Germinal center (tissue), 1 donor: ENCODE measurements at regions not wholly inside any gene's neighbourhood (a gene's known extent, or its start where the extent isn't known, plus 50 kb on each side); places are given as distances from the start of the nearest gene placed in this dataset.
"Not testable (repeated sequence)": the region's sequence is repeated elsewhere in the genome, so short reads cannot be mapped to it uniquely, and the experiment has no call there.

Experiments
- DNase-seq: peaks from one replicate; pipeline ENCODE4 v3.0.0; 2012; ENCODE audit warnings: mixed read lengths, low spot score

DNA sequence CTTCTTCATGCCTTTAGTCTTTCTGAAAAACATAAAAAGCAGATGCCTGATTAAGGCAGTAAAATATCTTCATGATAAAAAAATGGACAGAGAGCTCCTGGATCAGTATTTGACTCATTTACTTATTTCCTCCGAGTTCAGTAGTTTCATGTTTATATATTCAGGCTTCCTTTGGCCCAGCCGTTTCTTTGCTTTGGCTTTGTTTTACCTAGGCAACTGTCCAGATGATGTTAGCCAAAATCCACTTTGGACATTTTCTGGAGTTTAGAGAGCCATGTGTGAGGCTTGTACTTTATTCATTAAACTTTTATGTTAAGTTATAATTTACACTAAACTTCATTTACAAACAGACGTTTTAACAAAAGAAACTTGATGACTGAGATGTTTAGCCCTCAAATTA is 307.1 kb upstream of the RSPO3 start:
- no peak for DNase-seq

DNA sequence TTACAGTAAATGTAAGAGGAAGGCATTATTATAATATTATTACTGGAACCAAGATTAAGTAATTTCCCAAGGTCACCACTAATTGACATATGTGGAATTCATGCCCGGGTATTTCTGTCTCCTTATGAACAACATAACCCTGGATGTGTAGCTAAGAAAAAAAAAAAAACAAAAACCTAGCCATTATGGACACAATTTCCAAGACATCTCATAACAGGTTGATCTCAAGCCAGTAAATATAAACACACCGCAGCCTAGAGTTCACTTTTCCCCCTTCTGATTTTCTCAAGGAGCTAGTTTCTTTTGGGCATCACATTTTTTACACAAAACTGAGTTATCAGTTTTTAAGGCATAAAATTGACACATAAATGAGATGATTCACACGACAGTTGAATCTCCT is 306.5 kb upstream of the RSPO3 start:
- DNase-seq, result no peak

DNA sequence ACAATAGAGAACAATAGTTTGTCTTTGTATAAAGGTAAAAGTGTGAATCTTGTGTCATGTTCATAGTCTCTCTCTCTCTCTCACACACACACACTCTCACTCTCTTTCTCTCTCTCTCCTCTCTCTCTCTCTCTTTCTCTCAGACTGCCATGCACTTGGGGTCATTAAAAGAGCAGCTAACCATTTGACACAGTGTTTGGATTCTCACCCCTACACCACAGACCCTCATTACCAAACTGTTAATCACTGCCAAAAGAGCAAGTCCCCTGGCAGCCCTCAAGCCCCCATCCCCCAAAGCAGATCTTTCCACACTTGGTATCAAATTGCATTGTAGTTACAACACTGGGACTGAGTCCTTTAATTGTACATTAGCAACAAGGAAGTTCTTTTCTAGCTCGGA is 305.8 kb upstream of the RSPO3 start:
- no peak for DNase-seq

DNA sequence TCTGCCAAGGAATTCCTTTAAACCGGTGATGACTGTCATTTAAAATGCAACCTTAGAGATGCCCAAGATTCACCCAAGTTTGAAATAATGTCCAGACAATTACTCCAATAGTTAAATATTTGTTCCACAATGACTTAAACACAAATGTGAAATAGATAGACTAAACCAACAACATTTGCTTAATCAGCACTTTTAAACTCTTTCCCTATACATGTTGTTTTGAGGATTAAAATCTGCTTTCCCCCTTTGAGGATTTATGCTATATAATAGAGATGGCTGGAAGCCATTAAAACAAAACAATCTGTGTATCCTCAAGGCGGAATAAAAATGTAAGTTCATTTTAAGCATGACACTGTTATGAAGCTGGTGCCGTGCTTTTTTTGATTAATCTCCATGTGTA is 297.8 kb upstream of the RSPO3 start:
- no peak for DNase-seq

DNA sequence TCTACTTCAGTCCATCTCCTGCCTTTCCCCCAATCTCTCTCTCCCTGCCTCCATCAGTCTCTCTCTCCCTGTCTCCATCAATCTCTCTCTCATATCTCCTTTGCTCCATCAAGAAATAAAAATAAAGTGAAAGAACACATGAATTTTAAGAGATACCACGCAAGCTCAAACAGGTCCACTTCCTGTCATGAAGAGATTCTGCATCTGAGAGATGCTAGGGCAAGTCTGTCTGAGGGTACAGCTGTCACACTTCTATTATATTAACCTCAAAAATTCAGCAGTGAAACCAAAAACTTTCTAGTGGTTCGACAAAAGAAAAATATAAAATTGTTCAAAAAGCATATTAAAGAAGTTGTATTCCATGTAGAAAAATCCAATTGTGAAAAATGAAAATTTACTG is 296.8 kb upstream of the RSPO3 start:
- DNase-seq, result no peak

DNA sequence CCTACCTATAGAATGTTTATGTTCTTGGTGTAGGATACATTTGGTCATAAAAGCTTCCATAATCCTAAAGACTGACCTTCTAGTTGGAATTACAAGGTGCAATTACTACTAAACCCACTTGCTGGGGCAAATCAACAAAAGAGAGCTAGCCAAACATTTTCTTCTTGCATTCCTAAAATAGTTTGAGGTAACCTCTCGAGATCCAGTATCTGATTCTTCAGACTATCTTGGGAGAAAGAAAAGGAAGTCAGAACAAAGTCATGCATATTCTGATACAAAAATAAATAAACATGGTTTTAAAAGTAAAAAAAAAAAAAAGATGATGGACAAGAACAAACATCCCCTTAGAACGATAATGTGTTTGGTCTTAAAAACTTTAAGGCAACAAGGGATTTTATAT is 294.2 kb upstream of the RSPO3 start:
- no peak for DNase-seq

DNA sequence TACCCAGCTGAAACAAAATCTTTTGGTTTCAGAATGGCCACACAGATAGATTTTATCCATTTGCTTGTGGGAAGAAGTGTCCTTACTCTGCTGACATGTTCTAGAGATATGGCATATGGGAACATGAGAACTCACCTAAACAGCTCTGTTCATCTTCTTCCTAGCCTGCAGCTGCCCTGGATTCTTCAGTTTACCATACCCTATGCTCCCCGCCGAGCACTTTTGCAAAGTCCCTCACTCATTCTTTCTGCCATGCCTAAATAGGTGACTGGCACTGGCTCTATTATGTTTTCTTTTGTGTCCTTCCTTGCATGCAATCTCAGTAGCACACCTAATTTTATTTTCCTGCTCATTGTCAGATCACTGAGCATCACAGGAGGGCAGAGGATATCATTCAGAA is 293.7 kb upstream of the RSPO3 start:
- no peak for DNase-seq

DNA sequence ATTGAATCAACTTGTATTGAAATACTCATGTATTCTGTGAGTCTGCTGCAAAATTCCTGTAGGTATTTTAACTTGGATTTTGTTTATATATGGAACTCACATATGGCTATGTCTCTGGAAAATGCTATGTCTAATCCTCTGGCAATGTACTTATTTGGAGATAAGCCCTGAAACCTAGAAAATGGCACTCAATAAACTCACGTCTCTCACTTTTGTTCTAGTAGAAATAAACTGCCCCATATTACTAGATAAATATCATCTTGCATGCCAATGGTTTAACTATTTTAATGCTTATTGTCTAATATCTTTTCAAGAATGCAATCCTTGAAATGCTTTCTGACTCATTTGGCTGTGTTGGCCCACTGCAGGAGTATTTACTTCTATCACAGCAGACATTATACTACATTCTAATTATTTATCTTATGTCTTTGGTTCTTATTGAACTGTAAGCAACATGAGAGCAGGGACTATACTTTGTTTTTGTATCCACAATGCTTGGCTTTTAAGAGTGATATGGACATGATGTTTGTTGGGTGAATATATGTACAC is 292.2 kb upstream of the RSPO3 start:
- DNase-seq, result no peak

DNA sequence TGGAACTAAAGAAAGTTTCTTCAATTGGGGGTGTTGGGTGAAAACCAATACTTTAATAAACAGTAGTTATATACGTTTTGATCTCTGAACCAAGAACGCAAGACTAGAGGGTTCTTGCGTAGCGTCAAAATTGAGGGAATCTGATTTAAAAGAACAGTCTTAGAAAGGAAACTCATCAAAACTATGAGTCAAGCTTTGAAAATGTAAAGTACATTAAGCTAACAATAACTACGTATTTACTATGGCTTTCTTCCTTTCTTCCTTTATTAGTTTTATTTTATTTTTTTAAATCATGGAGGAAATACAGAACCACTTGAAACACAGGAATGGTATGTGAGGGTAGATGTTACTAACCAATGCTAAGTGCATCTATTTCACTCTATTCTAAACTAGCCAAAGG is 287.0 kb upstream of the RSPO3 start:
- DNase-seq, result no peak

DNA sequence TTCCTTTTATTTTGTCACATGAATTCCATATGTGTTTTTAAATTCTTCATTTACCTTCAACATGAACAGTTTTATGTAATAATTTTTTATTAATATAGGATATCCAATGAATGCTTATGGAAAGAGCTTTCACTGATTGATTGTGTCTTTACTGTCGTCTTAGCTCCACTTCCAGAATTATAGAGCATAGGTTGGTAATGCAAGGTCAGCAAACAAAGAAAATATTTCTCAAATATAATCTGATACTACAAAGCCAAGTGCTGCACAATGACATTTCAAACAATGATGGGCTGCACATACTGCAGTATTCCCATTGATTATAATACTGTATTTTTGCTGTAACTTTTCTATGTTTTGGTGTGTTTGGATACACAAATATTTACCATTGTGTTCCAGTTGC is 275.7 kb upstream of the RSPO3 start:
- no peak for DNase-seq

DNA sequence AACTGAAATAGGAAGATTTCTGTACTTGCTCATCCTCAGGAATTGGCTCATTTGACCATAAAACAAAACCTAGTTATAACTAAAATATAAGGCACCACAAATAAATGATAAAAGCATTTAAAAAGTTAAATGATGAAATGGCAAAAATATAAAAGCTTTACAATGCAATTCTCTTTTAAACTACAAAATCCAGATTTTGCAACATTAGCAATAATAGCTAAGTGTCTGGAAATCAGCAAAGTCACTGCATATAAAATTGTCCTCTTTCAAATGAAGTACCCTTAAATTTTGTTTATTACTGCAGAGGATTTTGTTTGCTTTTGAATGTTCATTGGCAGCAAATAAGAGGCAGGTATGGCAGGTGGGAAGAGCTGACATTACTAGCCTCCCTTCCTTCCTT is 270.4 kb upstream of the RSPO3 start:
- DNase-seq, result no peak

DNA sequence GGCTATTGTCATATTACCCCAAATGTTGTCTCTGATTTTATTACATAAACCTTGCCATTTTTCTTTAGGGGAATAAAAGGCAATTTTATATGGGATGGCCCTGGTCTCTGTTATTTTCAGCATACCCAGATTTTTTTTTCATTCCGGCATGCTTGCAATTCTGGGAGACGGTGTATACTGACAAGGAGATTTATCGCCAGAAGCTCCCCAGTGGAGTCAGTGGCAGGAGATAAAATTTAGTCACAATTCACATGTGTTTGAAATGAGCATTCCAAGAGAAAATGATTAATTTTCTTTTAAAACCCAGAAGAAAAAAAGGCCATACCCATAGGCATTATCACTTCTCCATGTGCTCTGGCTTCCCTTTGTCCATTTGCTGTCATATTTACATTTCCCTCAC is 250.8 kb upstream of the RSPO3 start:
- DNase-seq, result no peak

DNA sequence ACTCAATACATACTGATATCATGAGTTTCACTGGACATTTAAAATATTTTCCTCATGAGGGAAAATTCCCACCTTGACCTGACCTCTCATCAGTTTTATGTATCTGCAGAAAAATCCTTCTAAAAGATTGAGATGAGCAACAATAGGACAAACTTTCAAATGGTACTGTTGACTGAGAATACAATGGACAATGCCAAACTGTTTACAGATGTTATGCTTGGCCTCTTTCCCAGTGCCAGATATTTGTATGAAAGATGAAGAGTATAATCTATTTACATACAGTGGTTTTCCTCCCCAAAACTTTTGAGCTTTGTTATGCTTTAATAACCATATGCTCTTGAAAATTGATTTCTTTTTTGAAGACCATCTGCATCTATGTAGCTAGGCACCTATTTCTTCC is 245.1 kb upstream of the RSPO3 start:
- no peak for DNase-seq

DNA sequence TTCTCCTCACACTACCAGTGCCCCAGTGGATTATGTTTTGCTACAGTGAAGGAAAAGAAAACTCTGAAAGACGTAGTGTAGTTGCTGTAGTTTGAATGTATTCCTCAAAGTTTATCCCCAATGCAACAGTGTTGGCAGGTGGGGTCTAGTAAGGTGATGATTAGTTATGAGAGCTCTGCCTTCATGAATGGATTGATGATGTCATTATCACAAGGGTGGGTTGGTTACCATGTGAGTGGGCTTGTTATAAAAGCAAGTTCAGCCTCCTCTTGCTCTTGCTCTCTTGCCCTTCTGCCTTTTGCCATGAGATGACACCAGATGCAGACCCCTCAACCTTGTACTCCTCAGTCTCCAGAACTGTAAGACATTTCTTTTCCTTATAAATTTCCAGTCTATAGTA is 244.7 kb upstream of the RSPO3 start:
- DNase-seq, result no peak

DNA sequence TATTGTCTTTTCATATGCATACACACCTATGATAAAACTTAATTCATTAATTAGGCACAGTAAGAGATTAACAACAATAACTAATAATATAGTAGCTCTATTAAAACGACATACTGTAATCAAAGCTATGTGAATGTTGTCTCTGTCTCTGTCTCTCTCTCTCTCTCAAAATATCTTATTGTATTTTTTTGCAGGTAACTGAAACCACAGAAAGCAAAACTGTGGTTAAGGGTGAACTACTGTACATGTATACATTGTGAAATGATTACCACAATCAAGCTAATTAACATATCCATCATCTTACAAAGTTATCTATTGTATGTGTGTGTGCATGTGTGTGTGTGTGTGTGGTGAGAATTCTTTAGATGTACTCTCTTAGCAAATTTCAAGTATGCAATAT is 242.0 kb upstream of the RSPO3 start:
- DNase-seq, result no peak

DNA sequence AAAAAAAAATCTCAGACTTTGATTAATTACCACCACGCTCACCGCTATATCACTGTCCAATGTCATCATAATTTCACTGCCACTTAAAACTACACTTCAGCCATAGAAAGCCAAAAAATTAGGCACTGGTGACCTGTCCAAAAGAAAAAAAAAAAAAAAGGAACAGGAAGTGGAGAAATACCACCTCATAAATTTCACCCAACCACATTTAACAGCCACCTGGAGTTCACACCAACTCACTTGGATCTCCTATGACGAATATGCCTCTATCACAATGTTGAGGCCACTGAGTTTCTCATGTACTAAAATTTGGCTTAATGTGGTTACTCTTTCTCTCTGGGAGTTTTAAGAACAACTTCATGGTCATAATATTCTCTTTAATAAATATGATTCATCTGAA is 237.5 kb upstream of the RSPO3 start:
- DNase-seq, result no peak

DNA sequence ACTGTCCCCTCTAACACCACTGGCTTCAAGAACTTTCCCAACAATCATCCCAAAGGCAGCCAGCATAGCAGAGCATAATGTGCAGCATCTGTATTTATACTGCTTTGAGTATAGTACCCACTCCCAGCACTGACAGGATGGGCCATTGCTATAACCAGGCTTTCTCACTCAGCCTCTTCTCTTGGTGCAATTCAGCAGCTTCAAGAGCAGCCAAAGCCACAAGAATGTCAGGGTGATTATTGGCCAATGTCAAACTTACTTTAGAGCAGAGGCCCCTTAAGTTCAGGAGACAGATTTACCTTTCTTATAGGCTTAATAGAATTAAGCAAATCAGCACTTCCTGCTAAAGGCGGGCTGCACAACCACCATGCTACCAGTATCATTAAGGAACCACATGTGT is 232.4 kb upstream of the RSPO3 start:
- no peak for DNase-seq

DNA sequence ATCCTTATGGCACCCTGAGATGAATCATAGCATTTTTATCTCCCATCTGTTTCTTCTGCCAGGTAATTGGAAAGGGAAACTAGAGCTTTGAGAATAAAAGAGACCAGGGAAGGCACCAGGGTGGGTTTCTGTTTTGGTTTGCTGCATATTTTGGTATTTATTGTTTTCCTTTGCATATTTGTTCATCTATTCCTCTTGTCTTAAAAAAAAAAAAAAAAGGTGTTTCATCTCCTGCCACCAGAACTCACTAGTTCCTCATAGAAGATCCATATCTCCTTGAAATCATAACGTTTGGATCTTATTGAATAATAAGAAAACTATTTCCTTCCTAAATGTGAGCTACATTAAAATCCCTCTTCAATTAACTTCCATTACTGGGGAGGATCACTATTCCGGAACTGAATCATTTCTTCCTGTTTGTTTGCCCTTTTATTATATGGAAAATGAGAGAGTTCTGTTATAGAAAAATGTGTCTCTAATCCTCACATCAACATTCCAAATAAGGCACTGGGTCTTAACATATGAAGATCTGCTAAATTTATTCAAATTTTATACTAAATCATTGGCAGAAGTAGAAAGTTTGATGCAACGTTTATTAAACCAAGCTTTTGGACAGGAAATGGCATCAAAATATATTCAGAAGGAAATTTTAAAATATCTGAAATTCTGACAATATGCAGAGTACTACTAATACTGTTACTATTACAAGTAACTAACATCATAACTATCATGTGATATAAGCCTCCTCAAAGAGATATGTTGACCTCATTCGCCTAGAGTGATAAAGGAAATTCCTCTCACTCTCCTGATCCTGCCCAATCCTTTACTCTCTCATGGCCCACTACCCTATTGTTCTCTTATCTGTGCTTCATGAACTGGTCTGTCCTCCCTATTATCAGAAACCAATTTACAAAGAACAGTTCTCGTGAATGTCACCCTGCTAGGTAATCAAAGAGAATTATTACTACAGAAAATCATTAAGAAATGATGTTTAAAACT is 229.4 kb upstream of the RSPO3 start:
- DNase-seq, result no peak

DNA sequence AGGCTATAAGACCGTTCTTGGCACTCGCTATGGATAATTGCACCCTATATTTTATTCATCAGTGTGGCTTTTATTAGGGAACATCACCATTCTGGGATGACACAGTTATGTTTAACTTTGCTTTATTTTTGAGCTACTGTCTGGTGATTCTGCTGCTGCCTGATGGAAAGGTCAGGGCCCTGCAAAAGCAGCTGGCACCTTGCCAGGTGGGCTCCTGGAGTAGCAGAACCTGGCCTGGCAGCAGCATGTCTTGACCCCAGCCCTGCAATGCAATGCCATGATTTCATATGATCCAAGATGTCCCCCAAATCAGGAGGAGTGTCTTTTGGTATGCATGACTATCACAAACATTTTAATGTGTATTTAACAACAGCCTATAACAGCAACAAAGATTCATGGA is 228.4 kb upstream of the RSPO3 start:
- no peak for DNase-seq

DNA sequence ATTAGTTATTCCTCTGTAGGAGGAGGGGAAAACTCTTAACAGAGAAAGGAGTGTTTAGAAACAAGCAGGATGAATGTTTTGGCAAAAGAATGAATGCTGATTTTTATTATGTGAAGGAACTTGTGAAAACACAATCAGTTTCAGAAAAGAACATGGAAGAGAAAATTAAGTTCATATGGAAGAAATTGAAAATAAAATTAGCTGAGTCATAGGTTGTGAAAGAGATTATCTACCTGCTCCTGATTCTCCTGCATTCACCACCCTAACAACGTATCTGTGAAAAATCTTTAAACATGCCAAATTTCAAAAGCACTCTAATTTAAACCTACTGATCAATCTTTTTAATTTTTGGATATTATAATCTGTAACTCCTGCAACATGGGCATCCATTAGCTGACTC is 227.3 kb upstream of the RSPO3 start:
- no peak for DNase-seq

DNA sequence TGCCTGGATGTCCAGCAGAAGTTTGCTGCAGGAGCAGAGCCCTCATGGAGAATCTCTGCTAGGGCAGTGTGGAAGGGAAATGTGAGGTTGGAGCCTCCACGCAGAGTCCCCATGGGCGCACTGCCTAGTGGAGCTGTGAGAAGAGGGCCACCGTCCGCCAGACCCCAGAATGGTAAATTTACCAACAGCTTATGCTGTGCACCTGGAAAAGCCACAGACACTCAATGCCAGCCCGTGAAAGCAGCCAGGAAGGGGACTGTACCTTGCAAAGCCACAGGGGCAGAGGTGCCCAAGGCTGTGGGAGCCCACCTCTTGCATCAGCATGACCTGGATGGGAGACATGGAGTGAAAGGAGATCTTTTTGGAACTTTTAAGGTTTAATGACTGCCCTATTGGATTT is 225.6 kb upstream of the RSPO3 start:
- not testable (repeated sequence) for DNase-seq

DNA sequence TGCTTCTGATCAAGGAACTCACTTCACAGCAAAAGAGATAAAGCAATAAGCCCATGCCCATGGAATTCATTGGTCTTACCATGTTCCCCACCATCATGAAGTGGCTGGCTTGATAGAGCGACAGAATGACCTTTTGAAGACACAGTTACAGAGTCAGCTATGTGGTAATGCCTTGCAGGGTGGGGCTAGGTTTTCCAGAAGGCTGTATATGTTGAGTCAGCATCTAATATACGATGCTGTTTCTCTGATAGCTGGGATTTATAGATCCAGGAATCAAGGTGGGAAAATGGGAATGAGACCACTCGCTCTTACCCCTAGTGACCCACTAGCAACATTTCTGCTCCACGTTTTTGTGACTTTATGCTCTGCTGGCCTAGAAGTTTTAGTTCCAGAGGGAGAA is 220.7 kb upstream of the RSPO3 start:
- no peak for DNase-seq

DNA sequence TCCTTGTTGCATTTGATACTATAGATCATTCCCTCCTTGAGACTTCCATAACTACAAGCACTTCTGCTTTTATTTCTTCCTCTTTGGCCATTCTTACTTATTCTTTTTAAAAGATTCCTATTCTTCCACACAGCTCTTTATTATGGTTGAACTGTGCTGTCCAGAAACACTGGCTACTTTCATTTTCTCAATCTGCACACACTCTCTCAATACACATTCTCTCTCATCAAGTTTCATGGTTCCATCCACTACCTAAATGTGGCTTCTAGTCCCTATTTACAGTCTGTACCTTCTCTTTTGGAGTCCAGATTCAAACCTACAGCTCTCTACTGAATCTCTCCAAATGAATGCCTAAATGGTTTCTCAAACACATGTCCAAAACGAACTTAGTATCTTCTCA is 214.3 kb upstream of the RSPO3 start:
- no peak for DNase-seq

DNA sequence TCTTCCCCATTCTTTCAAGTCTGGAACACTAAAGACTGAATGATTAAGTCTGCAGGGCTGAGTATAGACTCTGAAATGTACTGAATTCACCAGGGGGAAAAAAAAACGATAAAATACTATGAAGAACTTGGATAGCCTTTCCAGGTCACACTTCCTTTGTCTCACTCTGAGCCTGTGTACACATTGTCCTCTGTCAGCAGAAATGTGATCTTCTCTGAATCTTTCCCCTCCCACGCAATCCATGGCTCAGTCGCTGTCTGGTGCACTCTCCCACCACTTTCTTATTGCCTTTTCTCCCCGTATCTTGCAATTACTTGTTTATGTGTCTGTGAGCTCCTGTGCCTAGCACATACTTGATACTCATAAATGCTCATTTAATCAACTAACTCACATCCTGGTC is 212.6 kb upstream of the RSPO3 start:
- DNase-seq, result no peak
